Activated naive CD4-positive, alpha-beta T cell treated with anti-CD3 and anti-CD28 coated beads for 36 hours (primary cell): ENCODE measurements at regions not wholly inside any gene's neighbourhood (a gene's known extent, or its start where the extent isn't known, plus 50 kb on each side); places are given as distances from the start of the nearest gene placed in this dataset.

Experiments used
- CTCF ChIA-PET: fragments of 350-600 bp; sonication (Branson Sonifier 250); formaldehyde crosslinking; loops from one replicate; lab custom pipeline; 2021; ENCODE audit warnings: antibody characterized with exemption; lab: Charles Lee
- DNase-seq: peaks from one replicate; pipeline ENCODE4 v3.0.0-alpha.2; 2020
- H3K27ac Mint-ChIP-seq: one replicate; pipeline ENCODE4 v1.8.0; 2021; ENCODE audit warnings: mild to moderate bottlenecking, mixed read lengths
- H3K27me3 Mint-ChIP-seq: one replicate; pipeline ENCODE4 v1.8.0; 2021; ENCODE audit warnings: low read depth, mixed read lengths
- H3K36me3 Mint-ChIP-seq: one replicate; pipeline ENCODE4 v1.8.0; 2021; ENCODE audit warnings: low read depth, mixed read lengths
- H3K4me1 Mint-ChIP-seq: one replicate; pipeline ENCODE4 v1.8.0; 2021; ENCODE audit warnings: low read depth, mixed read lengths
- H3K4me3 Mint-ChIP-seq: one replicate; pipeline ENCODE4 v1.8.0; 2021; ENCODE audit warnings: mild to moderate bottlenecking, moderate library complexity, mixed read lengths
- H3K9me3 Mint-ChIP-seq: one replicate; pipeline ENCODE4 v1.8.0; 2021; ENCODE audit warnings: mixed read lengths
- intact Hi-C: fragments of 100-400 bp; cut with micrococcal nuclease; formaldehyde crosslinking; loops from one replicate; pipeline ENCODE4 v1.15.1; 2023

DNA sequence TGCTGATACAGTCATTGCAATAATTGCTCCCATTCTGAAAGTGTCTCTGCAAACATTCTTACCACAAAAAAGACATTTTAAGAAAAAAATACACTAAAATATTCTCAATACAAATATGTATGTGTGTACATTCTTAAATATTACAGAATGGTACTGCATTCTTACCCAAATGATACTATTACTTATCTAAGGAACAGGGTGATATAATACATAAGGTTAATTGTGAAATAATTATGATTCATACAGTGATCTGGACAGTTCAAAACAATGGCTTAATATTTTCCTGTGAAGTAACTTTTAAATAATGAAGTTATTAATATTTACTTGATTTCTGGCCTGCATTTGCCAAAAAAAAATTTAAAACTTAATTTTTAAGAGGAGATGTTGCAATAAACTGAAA lies 694.6 kb downstream of the TUSC7 start:
- Mint-ChIP-seq H3K4me3 (no peak overlapping the region), H3K27me3 (no peaks in the 10 kb centered on the region), H3K36me3 (no peaks in the 10 kb centered on the region), H3K4me1 (no peaks in the 10 kb centered on the region), H3K27ac (no peak overlapping the region), H3K9me3 (peaks cover 3% of the 10 kb centered on the region)
- CTCF ChIA-PET = no interaction called here
- DNase-seq = no peak
- intact Hi-C loops = no loop called here

DNA sequence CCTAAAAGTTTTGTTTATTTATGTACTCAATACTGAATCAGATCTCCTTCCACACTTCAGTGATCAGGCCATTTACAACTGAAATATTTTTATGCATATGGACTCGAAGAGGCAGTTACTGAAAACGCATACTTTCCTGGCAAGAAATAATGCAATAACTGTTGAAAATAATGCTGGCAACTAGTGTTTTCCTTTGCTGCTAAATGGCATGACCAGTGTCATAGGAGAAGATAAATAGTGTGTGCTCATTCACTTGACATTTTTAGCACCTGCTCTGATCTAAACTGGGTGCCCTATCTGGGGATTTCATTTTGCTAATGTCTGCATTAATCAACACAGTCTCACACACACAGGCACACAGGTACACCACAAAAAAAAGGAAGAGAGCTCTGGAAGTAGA lies 695.2 kb downstream of the TUSC7 start:
- no peaks in the 10 kb centered on the region for H3K27me3 Mint-ChIP-seq
- CTCF ChIA-PET = interaction anchor here (0.7 kb wide), 2 partner anchors 14 to 122 kb away, joined by 3 read pairs; no protein-coding TSS in a partner anchor
- no peak overlapping the region for H3K4me3 Mint-ChIP-seq
- intact Hi-C loops = no loop called here
- H3K36me3 Mint-ChIP-seq = no peaks in the 10 kb centered on the region
- H3K4me1 Mint-ChIP-seq = no peaks in the 10 kb centered on the region
- H3K27ac Mint-ChIP-seq = no peak overlapping the region
- DNase-seq = no peak
- peaks cover 3% of the 10 kb centered on the region for H3K9me3 Mint-ChIP-seq

DNA sequence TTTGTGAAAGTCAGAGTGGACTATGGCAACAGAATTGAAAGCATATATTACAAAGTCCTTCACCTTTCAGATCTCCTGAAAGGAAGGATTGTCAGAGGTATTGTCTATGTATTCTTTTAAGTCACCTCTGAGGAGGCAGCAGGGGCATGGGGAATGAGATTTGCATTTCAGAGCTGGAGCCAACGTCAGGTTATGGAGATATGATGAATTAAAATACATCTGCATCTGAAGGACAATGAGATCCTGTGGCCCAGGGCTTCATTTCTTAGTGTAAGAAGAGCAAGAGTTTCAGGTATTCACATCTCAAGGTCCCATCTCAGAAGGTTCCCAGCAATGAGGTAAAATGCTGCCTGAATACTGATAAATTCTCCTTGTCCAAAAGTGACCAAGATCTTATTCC lies 695.8 kb downstream of the TUSC7 start:
- intact Hi-C loops = no loop called here
- Mint-ChIP-seq H3K9me3 (no peaks in the 10 kb centered on the region), H3K4me1 (no peaks in the 10 kb centered on the region), H3K36me3 (no peaks in the 10 kb centered on the region), H3K27ac (no peak overlapping the region), H3K4me3 (no peak overlapping the region), H3K27me3 (no peaks in the 10 kb centered on the region)
- CTCF ChIA-PET = interaction anchor here (0.7 kb wide), 2 partner anchors 14 to 122 kb away, joined by 3 read pairs; no protein-coding TSS in a partner anchor
- DNase-seq = no peak

DNA sequence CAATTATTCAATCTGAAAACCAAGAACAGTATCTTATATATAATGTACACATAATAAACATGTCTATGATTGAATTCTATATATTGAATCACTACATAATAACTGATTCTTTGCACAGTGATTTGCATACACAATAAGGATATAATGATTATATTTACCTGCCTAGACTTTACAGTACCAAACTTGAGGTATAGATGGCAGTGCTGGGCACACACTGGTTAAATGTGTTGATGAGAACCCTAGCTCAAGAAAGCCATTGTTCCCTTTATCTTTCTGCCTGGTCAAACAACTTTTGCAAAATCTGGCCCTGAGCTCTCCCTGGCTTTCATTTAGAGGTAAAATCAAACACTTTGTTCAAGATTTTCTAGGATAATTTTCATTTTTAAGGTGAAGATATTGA lies 697.7 kb downstream of the TUSC7 start:
- DNase-seq = no peak
- Mint-ChIP-seq H3K36me3 (no peaks in the 10 kb centered on the region), H3K27me3 (no peaks in the 10 kb centered on the region), H3K9me3 (no peaks in the 10 kb centered on the region), H3K4me1 (no peaks in the 10 kb centered on the region), H3K27ac (no peak overlapping the region), H3K4me3 (no peak overlapping the region)
- CTCF ChIA-PET = interaction anchor here (0.6 kb wide), 1 partner anchor 32 kb away, joined by 4 read pairs; no protein-coding TSS in a partner anchor
- intact Hi-C loops = no loop called here

DNA sequence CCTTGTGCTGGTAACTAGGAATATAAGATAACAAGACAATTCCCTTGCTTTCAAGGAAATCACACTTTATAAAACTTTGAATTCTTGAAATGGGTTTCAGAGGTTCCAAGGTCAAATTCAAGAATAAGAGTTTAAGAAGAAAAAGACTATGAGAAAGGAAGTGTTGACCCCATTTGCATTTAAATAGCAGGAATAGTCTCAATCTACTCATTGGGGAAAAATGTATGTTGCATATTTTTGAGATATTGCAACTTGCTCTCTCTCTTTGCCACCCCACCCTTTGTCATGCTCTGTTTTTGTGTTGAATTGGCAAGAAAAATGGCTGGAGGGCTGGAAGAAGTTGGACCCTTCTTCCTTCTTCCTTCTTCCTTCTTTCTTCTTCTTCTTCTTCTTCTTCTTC lies 699.2 kb downstream of the TUSC7 start:
- CTCF ChIA-PET = no interaction called here
- H3K9me3 Mint-ChIP-seq = no peaks in the 10 kb centered on the region
- no peaks in the 10 kb centered on the region for H3K27me3 Mint-ChIP-seq
- intact Hi-C loops = no loop called here
- no peak overlapping the region for H3K27ac Mint-ChIP-seq
- no peaks in the 10 kb centered on the region for H3K4me1 Mint-ChIP-seq
- DNase-seq = no peak
- H3K4me3 Mint-ChIP-seq = no peak overlapping the region
- no peaks in the 10 kb centered on the region for H3K36me3 Mint-ChIP-seq

DNA sequence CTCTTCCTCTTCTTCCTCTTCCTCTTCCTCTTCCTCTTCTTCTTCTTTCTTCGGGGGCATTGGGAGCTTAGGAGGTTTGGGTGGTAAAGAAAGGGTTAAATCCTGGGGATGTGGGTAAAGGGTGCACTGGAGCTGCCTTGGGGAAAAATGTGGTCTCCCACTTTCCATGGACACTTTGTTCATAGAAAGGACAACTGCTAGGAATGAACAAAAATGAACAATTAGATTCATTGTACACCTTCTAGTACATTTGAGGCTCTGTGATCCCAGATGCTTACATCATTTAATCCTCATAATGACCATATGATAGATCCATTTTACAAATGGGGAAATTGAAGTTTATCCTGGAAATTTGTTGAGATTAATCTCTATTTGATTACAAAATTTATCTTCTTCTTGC lies 699.7 kb downstream of the TUSC7 start:
- CTCF ChIA-PET = no interaction called here
- DNase-seq = no peak
- H3K27ac Mint-ChIP-seq = no peak overlapping the region
- H3K36me3 Mint-ChIP-seq = no peaks in the 10 kb centered on the region
- H3K27me3 Mint-ChIP-seq = no peaks in the 10 kb centered on the region
- no peaks in the 10 kb centered on the region for H3K4me1 Mint-ChIP-seq
- H3K4me3 Mint-ChIP-seq = no peak overlapping the region
- intact Hi-C loops = no loop called here
- no peaks in the 10 kb centered on the region for H3K9me3 Mint-ChIP-seq

DNA sequence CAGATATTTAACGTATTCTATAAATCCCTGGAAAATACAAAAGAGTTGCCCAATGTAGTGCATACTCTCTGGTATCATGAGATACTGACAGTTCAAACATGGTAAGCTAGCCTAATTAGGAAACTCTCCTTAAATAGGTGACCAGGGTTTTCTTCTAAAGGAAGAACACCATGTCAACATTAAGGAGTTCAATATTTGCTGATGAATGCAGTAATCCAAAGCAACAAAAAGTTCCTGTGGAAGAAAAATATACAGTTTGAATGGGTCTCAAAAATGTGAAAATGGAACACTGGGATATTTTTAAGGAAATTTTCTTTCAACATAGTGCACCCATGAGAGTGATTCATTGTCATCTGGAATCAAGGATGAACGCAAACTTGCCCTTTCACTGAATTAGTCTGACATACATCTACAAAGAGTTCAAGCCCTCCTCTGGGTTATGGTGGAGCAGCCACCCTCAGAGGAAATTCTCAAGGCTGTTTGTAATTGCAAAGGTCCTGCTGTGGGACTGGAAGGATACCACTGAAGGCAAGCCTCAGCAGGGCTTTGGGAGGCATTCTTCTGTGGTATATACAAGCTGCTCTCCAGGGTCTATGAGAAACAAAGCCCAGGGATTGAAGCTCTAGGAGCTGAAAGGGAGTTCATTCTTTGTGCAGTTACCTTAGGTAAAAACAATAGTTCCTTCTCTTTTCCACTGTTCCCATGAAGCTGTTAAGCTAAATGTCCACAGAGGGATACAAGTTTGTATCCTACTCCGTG lies 700.3 kb downstream of the TUSC7 start:
- no peaks in the 10 kb centered on the region for H3K27me3 Mint-ChIP-seq
- H3K4me3 Mint-ChIP-seq = no peak overlapping the region

DNA sequence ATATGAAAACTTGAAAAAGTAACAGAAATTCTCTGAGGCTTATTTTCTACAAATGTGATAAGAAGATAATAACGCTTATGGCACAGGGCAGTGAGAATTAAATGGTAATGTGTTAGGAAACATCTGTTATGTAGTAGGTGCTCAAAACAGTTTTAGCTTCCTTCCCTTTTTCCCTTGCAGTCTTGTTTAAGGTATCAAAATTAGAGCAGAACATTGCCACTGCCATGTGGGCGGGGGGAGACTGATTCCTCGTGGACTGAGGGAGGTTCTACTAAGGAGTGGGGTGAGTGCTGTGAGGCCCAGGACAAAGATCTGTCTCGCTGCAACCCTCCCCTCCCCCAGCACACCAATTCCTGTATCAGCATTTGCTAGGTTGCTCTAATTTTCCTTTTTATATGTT lies 702.4 kb downstream of the TUSC7 start:
- H3K9me3 Mint-ChIP-seq = peaks cover 4% of the 10 kb centered on the region
- CTCF ChIA-PET = no interaction called here
- no peaks in the 10 kb centered on the region for H3K4me1 Mint-ChIP-seq
- H3K27me3 Mint-ChIP-seq = no peaks in the 10 kb centered on the region
- H3K36me3 Mint-ChIP-seq = no peaks in the 10 kb centered on the region
- no peak overlapping the region for H3K27ac Mint-ChIP-seq
- DNase-seq = no peak
- intact Hi-C loops = no loop called here
- H3K4me3 Mint-ChIP-seq = no peak overlapping the region

More for the DNA sequence above, 700.3 kb downstream of the TUSC7 start:
- Mint-ChIP-seq H3K27ac (no peak overlapping the region), H3K4me1 (no peaks in the 10 kb centered on the region), H3K9me3 (peaks cover 4% of the 10 kb centered on the region), H3K36me3 (no peaks in the 10 kb centered on the region)
- DNase-seq = no peak
- CTCF ChIA-PET = no interaction called here
- intact Hi-C loops = no loop called here

DNA sequence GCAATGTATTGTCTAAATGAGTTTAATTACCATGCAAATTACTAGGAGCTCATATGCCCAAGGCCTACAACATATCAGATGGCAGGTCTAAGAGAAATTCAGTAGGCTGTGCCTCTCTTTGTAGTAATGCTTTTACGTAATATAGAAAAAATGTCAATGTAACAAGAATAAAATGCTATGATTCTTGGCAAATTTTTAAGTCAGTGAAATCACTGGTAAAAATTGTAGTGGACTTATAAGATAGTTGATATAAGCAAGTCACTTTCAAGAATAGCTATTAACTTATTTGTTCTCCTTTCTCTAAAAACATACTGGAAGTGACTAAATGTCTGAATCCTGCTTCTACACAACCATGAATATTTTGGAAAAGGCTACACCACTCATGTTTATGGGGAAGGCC lies 707.8 kb downstream of the TUSC7 start:
- no peaks in the 10 kb centered on the region for H3K4me1 Mint-ChIP-seq
- no peak for DNase-seq
- no peaks in the 10 kb centered on the region for H3K27me3 Mint-ChIP-seq
- peaks cover 4% of the 10 kb centered on the region for H3K9me3 Mint-ChIP-seq
- intact Hi-C loops = no loop called here
- H3K4me3 Mint-ChIP-seq = no peak overlapping the region
- no peaks in the 10 kb centered on the region for H3K36me3 Mint-ChIP-seq
- CTCF ChIA-PET = interaction anchor here (0.5 to 0.6 kb wide), 2 partner anchors 18 to 323 kb away, joined by 3 read pairs; no protein-coding TSS in a partner anchor
- no peak overlapping the region for H3K27ac Mint-ChIP-seq

DNA sequence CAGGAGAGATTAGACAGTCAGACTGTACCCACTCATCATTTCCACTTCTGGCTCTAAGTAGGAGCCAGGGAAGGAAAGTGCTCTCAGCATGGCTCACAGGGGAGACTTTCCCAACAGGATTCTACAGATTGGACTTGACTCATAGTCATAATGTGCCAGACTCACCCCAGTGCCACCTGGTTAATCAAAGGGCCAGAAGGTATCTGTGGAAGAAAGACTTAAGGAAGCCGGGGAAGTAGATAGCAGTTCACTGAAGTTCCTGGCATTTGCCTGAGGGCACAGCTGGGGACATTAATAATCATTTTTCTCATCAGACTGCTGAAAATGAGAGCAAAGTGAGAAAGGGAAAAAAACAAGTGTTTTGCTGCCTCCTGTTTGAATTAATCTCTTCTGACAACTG lies 717.5 kb downstream of the TUSC7 start:
- DNase-seq = no peak
- intact Hi-C loops = no loop called here
- H3K27me3 Mint-ChIP-seq = no peaks in the 10 kb centered on the region
- H3K4me3 Mint-ChIP-seq = no peak overlapping the region
- no peaks in the 10 kb centered on the region for H3K36me3 Mint-ChIP-seq
- CTCF ChIA-PET = no interaction called here
- H3K27ac Mint-ChIP-seq = no peak overlapping the region
- H3K9me3 Mint-ChIP-seq = no peaks in the 10 kb centered on the region
- H3K4me1 Mint-ChIP-seq = no peaks in the 10 kb centered on the region

DNA sequence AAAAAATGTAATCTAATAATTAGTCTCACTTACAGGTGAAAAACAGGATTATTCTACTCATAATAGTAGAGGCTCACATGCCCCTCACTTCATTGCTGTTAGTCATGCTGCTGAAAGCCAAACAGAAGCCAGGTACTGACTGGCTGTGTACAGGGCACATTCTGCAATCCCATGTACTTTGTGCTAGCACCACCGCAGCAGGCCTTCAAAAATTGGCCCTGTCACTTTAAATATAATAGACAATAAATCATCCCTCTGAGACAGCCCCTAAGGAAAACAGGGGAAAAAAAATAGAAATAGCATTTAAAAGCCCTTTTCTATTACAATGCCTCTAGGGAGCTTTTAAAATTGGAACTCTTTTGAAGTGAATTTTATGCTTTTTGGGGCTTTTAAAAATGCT lies 723.8 kb downstream of the TUSC7 start:
- intact Hi-C loops = no loop called here
- no peaks in the 10 kb centered on the region for H3K9me3 Mint-ChIP-seq

DNA sequence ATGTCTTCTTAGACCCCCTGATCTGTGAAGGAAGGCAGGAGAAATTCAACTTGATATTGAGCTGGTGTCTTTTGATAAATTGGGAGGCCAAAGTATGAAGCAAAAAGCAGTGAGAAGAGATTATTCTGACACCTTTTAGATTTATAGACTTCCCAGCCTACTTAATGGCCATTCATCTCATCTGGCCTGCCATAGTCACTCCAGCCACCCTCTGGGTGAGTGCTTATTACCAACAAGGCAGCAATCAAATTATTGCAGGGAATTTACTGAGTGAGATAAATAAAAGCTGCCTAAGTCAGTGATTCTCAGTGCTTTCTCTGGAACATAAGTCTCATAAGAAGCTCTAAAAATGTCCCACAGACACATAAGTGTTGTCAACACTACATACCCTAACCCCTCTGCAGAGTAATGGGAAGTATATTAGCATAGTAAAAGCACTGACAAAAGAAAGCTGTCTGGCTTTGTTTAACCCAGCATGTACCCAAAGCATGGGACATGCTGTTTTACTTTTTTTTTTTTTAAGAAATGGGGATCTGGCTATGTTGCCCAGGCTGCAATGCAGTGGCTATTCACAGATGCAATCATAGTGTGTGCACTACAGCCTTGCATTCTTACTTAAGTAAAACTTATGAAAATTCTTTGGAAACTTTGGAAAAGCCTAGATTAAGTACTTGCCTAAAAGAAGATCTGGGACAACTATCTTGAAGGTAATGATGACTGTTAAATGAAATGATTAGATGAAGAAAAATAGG lies 725.3 kb downstream of the TUSC7 start:
- Mint-ChIP-seq H3K4me3 (no peak overlapping the region), H3K27me3 (no peaks in the 10 kb centered on the region), H3K4me1 (no peaks in the 10 kb centered on the region), H3K27ac (no peak overlapping the region), H3K36me3 (no peaks in the 10 kb centered on the region), H3K9me3 (no peaks in the 10 kb centered on the region)
- DNase-seq = no peak
- CTCF ChIA-PET = interaction anchor here (0.6 kb wide), 1 partner anchor 18 kb away, joined by 3 read pairs; no protein-coding TSS in a partner anchor
- intact Hi-C loops = no loop called here

More for the DNA sequence above, 723.8 kb downstream of the TUSC7 start:
- Mint-ChIP-seq H3K36me3 (no peaks in the 10 kb centered on the region), H3K27ac (no peak overlapping the region), H3K27me3 (no peaks in the 10 kb centered on the region), H3K4me3 (no peak overlapping the region), H3K4me1 (no peaks in the 10 kb centered on the region)
- CTCF ChIA-PET = no interaction called here
- DNase-seq = no peak
